ENCODE measurements at regions not wholly inside any gene's neighbourhood (a gene's known extent, or its start where the extent isn't known, plus 50 kb on each side); places are given as distances from the start of the nearest gene placed in this dataset.

DNA sequence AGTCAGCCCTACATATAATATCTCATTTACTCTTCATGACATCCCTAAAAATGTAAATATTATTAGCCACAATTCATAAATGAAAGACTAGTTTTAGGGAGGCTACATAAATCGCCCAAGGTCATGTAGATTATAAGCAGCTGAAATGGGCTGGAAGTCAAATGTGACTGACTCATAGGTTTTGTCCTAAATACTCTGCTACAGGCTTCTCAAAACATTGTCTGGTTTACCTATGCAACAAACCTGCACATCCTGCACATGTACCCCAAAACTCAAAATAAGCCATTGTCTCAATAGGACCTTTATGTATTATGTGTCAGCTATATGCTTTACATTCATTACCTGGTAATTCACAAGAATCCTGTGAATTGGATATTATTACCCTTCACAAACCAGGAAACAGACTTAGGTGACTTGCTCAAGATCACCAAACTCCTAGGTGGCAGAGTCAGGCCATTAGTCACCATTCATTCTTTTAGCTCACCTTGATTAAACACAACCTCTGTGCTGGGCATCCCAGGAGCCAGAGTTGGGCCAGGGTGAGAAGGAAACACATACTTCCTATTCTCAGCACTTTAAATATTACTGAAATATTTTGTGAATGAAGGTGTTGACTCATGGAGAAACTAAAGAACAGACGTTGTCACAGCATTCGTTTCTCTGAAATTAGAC, 69.4 kb upstream of the CPO start:
- 76 to 88% (median 82%) methylated on average over 3 of the region's 3 CpGs for WGBS, 5 donors
- intact Hi-C loops (cut with DNase I; ENCODE audit: low total_unique reads): no loop called here

DNA sequence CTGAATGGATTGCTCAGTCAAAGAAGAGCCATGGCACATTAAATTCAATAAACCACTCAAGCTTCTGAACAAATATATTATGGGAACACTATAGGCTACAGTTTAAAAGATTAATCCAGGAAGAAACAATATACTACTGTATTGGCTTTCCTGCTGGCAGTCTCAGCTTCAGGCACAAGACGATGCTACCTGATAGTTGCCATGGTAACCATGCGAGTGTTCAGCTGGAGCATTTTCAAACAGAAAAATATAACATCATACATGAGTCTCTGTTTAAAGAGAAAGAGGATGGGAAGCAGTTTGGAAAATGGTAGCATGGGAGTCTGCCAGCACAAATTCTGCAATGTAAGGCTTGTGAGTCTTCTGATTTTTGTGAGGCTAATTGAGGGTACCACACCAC, 65.9 kb upstream of the CPO start:
- 10 to 41% (median 22%) methylated on average over 2 of the region's 2 CpGs for WGBS, 5 donors
- DNase-seq: no peak
- H3K4me1 ChIP-seq: no peaks in the 10 kb centered on the region
- TF ChIP-seq, protein P1, sequence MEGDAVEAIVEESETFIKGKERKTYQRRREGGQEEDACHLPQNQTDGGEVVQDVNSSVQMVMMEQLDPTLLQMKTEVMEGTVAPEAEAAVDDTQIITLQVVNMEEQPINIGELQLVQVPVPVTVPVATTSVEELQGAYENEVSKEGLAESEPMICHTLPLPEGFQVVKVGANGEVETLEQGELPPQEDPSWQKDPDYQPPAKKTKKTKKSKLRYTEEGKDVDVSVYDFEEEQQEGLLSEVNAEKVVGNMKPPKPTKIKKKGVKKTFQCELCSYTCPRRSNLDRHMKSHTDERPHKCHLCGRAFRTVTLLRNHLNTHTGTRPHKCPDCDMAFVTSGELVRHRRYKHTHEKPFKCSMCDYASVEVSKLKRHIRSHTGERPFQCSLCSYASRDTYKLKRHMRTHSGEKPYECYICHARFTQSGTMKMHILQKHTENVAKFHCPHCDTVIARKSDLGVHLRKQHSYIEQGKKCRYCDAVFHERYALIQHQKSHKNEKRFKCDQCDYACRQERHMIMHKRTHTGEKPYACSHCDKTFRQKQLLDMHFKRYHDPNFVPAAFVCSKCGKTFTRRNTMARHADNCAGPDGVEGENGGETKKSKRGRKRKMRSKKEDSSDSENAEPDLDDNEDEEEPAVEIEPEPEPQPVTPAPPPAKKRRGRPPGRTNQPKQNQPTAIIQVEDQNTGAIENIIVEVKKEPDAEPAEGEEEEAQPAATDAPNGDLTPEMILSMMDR (IDR thresholded peaks at IDR 0.05): no peak
- TF ChIP-seq POLR2A (IDR thresholded peaks at IDR 0.05): no peak
- TF ChIP-seq POLR2AphosphoS5 (IDR thresholded peaks at IDR 0.05): no peak
- TF ChIP-seq EP300 (IDR thresholded peaks at IDR 0.05): no peak
- H3K27ac ChIP-seq: no peak overlapping the region
- H3K4me3 ChIP-seq: no peak overlapping the region
- H3K27me3 ChIP-seq: no peaks in the 10 kb centered on the region
- intact Hi-C loops (cut with DNase I; ENCODE audit: low total_unique reads): no loop called here
- no peaks in the 10 kb centered on the region for H3K9me3 ChIP-seq
- no peaks in the 10 kb centered on the region for H3K36me3 ChIP-seq

More for the DNA sequence above, 69.4 kb upstream of the CPO start:
- Histone ChIP-seq H3K4me1 (no peaks in the 10 kb centered on the region), H3K27me3 (no peaks in the 10 kb centered on the region), H3K36me3 (no peaks in the 10 kb centered on the region), H3K4me3 (no peak overlapping the region), H3K9me3 (no peaks in the 10 kb centered on the region), H3K27ac (no peak overlapping the region)
- DNase-seq: no peak
- TF ChIP-seq POLR2A (IDR thresholded peaks at IDR 0.05): no peak
- TF ChIP-seq EP300 (IDR thresholded peaks at IDR 0.05): no peak
- no peak for TF ChIP-seq POLR2AphosphoS5 (IDR thresholded peaks at IDR 0.05)
- TF ChIP-seq, protein P1 (IDR thresholded peaks at IDR 0.05): no peak

DNA sequence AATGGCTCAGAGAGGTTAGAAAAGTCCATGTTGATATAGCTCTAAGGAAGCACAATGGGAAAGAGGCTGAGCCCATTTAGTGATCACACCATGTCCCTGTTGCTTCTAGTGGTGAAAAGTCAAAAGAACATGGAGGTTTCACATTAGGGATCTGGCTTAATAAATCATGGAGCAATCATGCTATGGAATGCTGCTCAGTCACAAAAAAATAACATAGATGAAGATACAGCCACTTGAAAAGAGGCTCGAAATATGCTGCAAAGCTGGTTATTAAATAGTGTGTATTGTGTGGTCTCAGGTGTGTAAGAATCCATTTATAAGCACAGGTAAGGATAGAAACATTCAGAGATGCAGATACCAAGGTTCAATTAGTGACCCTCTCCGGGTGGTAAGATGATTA, 63.6 kb upstream of the CPO start:
- 54 to 63% (median 58%) methylated on average over 2 of the region's 2 CpGs for WGBS, 5 donors
- TF ChIP-seq POLR2AphosphoS5 (IDR thresholded peaks at IDR 0.05): no peak
- TF ChIP-seq, protein P1 (IDR thresholded peaks at IDR 0.05): no peak
- TF ChIP-seq POLR2A (IDR thresholded peaks at IDR 0.05): no peak
- TF ChIP-seq EP300 (IDR thresholded peaks at IDR 0.05): no peak
- H3K27me3 ChIP-seq: no peaks in the 10 kb centered on the region
- no peak overlapping the region for H3K27ac ChIP-seq
- H3K4me3 ChIP-seq: no peak overlapping the region
- H3K9me3 ChIP-seq: no peaks in the 10 kb centered on the region
- intact Hi-C loops (cut with DNase I; ENCODE audit: low total_unique reads): no loop called here
- no peaks in the 10 kb centered on the region for H3K4me1 ChIP-seq
- H3K36me3 ChIP-seq: no peaks in the 10 kb centered on the region
- no peak for DNase-seq

DNA sequence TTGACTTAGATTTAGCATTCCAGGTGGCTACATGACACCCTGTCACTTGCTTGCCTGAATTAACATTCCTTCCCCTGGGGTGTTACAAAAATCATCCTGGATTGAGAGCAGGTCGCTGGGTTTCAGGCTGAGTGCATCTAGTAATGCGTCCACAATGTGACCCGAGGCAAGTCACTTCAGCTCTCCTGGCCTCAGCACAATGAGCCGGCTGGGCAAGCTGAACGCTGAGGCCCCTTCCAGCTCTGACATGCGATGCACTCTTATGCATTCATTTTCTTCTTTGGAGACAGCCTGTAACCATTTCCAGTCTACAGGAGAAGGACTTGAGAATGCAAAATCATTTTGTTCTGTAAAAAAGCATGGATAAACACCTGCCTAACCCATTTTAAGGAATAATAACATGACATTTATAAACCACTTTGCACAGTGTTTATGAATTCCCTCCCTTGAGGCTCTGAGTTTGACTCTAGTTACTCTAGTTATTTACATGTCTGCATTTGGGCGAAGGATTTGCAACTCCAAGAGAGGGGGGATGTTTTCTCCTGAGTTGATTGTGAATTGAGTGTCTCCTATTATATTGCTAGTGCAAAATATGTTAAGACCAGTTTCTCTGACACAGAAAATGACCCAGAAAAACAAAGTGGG, 63.0 kb upstream of the CPO start:
- WGBS, 5 donors: 37 to 45% (median 42%) methylated on average over 7 of the region's 7 CpGs
- H3K36me3 ChIP-seq: no peaks in the 10 kb centered on the region
- H3K27me3 ChIP-seq: no peaks in the 10 kb centered on the region
- intact Hi-C loops (cut with DNase I; ENCODE audit: low total_unique reads): no loop called here
- H3K4me1 ChIP-seq: no peaks in the 10 kb centered on the region
- H3K27ac ChIP-seq: no peak overlapping the region
- H3K9me3 ChIP-seq: no peaks in the 10 kb centered on the region
- no peak overlapping the region for H3K4me3 ChIP-seq
- DNase-seq: no peak
- TF ChIP-seq POLR2AphosphoS5 (IDR thresholded peaks at IDR 0.05): no peak

Measured in stomach (tissue), 8 donors.